ENCODE measurements at regions not wholly inside any gene's neighbourhood (a gene's known extent, or its start where the extent isn't known, plus 50 kb on each side); places are given as distances from the start of the nearest gene placed in this dataset.

GRCh38 chr1:219039682-219040154 is 134.0 kb upstream of the LYPLAL1 start:
- no peak for DNase-seq (ENCODE audit: low spot score)
- TF ChIP-seq, protein P1, sequence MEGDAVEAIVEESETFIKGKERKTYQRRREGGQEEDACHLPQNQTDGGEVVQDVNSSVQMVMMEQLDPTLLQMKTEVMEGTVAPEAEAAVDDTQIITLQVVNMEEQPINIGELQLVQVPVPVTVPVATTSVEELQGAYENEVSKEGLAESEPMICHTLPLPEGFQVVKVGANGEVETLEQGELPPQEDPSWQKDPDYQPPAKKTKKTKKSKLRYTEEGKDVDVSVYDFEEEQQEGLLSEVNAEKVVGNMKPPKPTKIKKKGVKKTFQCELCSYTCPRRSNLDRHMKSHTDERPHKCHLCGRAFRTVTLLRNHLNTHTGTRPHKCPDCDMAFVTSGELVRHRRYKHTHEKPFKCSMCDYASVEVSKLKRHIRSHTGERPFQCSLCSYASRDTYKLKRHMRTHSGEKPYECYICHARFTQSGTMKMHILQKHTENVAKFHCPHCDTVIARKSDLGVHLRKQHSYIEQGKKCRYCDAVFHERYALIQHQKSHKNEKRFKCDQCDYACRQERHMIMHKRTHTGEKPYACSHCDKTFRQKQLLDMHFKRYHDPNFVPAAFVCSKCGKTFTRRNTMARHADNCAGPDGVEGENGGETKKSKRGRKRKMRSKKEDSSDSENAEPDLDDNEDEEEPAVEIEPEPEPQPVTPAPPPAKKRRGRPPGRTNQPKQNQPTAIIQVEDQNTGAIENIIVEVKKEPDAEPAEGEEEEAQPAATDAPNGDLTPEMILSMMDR (IDR thresholded peaks at IDR 0.05; ENCODE audit: extremely low read depth, insufficient read depth, missing control alignments): no peak
- in situ Hi-C loops (cut with MboI; ENCODE audit: low pct_unique_long_range_greater_than_20kb, low sequenced_read_pairs, unreplicated experiment): no loop called here

GRCh38 chr1:219040291-219040690 is 133.4 kb upstream of the LYPLAL1 start:
- TF ChIP-seq, protein P1 (IDR thresholded peaks at IDR 0.05; ENCODE audit: extremely low read depth, insufficient read depth, missing control alignments): no peak
- in situ Hi-C loops (cut with MboI; ENCODE audit: low pct_unique_long_range_greater_than_20kb, low sequenced_read_pairs, unreplicated experiment): no loop called here
- DNase-seq (ENCODE audit: low spot score): no peak

- TF ChIP-seq, protein P1 (IDR thresholded peaks at IDR 0.05; ENCODE audit: extremely low read depth, insufficient read depth, missing control alignments): no peak
- in situ Hi-C loops (cut with MboI; ENCODE audit: low pct_unique_long_range_greater_than_20kb, low sequenced_read_pairs, unreplicated experiment): no loop called here
- DNase-seq (ENCODE audit: low spot score): no peak
These were observed 132.5 kb upstream of the LYPLAL1 start for GRCh38 chr1:219041141-219041540.

- TF ChIP-seq, protein P1 (IDR thresholded peaks at IDR 0.05; ENCODE audit: extremely low read depth, insufficient read depth, missing control alignments): no peak
- DNase-seq (ENCODE audit: low spot score): no peak
- in situ Hi-C loops (cut with MboI; ENCODE audit: low pct_unique_long_range_greater_than_20kb, low sequenced_read_pairs, unreplicated experiment): no loop called here
These were observed 131.9 kb upstream of the LYPLAL1 start for GRCh38 chr1:219041818-219042217.

GRCh38 chr1:219042769-219043168 is 130.9 kb upstream of the LYPLAL1 start:
- in situ Hi-C loops (cut with MboI; ENCODE audit: low pct_unique_long_range_greater_than_20kb, low sequenced_read_pairs, unreplicated experiment): no loop called here
- TF ChIP-seq, protein P1 (IDR thresholded peaks at IDR 0.05; ENCODE audit: extremely low read depth, insufficient read depth, missing control alignments): no peak
- no peak for DNase-seq (ENCODE audit: low spot score)

DNA sequence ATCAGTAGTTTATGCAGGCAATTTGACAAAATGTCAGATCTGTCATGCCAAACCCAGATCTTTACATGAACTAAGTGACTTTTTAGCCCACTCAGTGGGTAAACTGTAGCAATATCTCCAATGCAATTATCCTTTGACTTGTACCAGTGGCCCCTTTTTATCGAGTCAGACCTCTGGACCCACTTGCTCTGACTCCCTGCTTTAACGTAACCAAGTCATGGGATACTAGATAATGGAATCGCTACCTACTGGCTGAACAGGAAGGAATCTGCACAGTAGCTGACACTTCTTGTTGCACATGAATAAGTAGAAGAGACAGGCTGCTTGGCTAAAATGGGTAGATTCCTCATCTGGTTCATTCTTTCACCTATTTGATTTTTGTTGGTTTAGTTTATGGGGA is 128.4 kb upstream of the LYPLAL1 start:
- TF ChIP-seq, protein P1 (IDR thresholded peaks at IDR 0.05; ENCODE audit: extremely low read depth, insufficient read depth, missing control alignments): no peak
- in situ Hi-C loops (cut with MboI; ENCODE audit: low pct_unique_long_range_greater_than_20kb, low sequenced_read_pairs, unreplicated experiment): no loop called here
- no peak for DNase-seq (ENCODE audit: low spot score)

- no peak for DNase-seq (ENCODE audit: low spot score)
- TF ChIP-seq, protein P1 (IDR thresholded peaks at IDR 0.05; ENCODE audit: extremely low read depth, insufficient read depth, missing control alignments): no peak
- in situ Hi-C loops (cut with MboI; ENCODE audit: low pct_unique_long_range_greater_than_20kb, low sequenced_read_pairs, unreplicated experiment): no loop called here
These were observed 124.2 kb upstream of the LYPLAL1 start for GRCh38 chr1:219049501-219049900.
